OCI-LY7 (cell line): ENCODE measurements at regions not wholly inside any gene's neighbourhood (a gene's known extent, or its start where the extent isn't known, plus 50 kb on each side); places are given as distances from the start of the nearest gene placed in this dataset.

ENCODE experiments used
- BruUV-seq: library from RNA; stranded (reverse); fragments of 400-500 nt; replicated peaks from 2 replicates; lab custom pipeline; 2021; lab: Mats Ljungman, UMichigan
- CTCF ChIA-PET: fragments of 300-600 bp; sonication (Branson Sonifier 250); formaldehyde crosslinking; loops from one replicate; lab custom pipeline; 2022; ENCODE audit warnings: antibody characterized with exemption; ENCODE audit not compliant: unreplicated experiment; lab: Charles Lee
- POLR2A ChIA-PET: fragments of 300-600 bp; sonication (Branson Sonifier 250); formaldehyde crosslinking; loops from one replicate; lab custom pipeline; 2022; ENCODE audit warnings: antibody characterized with exemption; lab: Charles Lee
- DNase-seq: peaks from one replicate; pipeline ENCODE4 v3.0.0-alpha.2; 2015; ENCODE audit warnings: low spot score
- H2AFZ ChIP-seq: fragments of 200-600 bp; sonication (generic), shearing (Covaris generic); 2 replicates; pipeline ENCODE4 v1.6.1; 2014; ENCODE audit warnings: mild to moderate bottlenecking, antibody characterized with exemption, low read length, moderate library complexity
- H3K27ac ChIP-seq: fragments of 200-600 bp; sonication (generic); 2 replicates; pipeline ENCODE4 v1.5.1; 2014; ENCODE audit warnings: mixed run types, low read depth, mild to moderate bottlenecking, moderate library complexity, low read length, inconsistent platforms; ENCODE audit not compliant: poor library complexity, severe bottlenecking
- H3K36me3 ChIP-seq: fragments of 200-600 bp; sonication (generic); 2 replicates; pipeline ENCODE4 v1.6.1; 2014; ENCODE audit warnings: mild to moderate bottlenecking, antibody characterized with exemption, low read length, moderate library complexity, mixed read lengths; ENCODE audit not compliant: insufficient read depth
- H3K4me1 ChIP-seq: fragments of 200-600 bp; sonication (generic); 2 replicates; pipeline ENCODE4 v1.5.1; 2014; ENCODE audit warnings: mild to moderate bottlenecking, low read length; ENCODE audit not compliant: insufficient read depth, poor library complexity, severe bottlenecking
- H3K4me2 ChIP-seq: fragments of 200-600 bp; sonication (generic); 2 replicates; pipeline ENCODE4 v1.6.1; 2014; ENCODE audit warnings: mild to moderate bottlenecking, low read length
- H3K4me3 ChIP-seq: fragments of 200-600 bp; sonication (generic); 2 replicates; pipeline ENCODE4 v1.5.1; 2014; ENCODE audit warnings: mild to moderate bottlenecking, low read depth, low read length; ENCODE audit not compliant: poor library complexity, severe bottlenecking
- H3K79me2 ChIP-seq: fragments of 200-600 bp; sonication (generic); 2 replicates; pipeline ENCODE4 v1.6.1; 2016; ENCODE audit warnings: low read depth, mild to moderate bottlenecking, low read length, moderate library complexity, mixed read lengths; ENCODE audit not compliant: insufficient read depth
- H3K9me2 ChIP-seq: fragments of 200-600 bp; sonication (generic); 2 replicates; pipeline ENCODE4 v1.6.1; 2016; ENCODE audit warnings: mild to moderate bottlenecking, low read length, mixed read lengths; ENCODE audit not compliant: insufficient read depth
- H3K9me3 ChIP-seq: fragments of 200-600 bp; sonication (generic); 2 replicates; pipeline ENCODE4 v1.6.1; 2014; ENCODE audit warnings: mild to moderate bottlenecking, mixed run types, low read length, mixed read lengths
- H4K20me1 ChIP-seq: fragments of 200-600 bp; sonication (generic); 2 replicates; pipeline ENCODE4 v1.6.1; 2014; ENCODE audit warnings: mild to moderate bottlenecking, antibody characterized with exemption, low read length, moderate library complexity, mixed read lengths; ENCODE audit not compliant: insufficient read depth
- EZH2phosphoT487 ChIP-seq: fragments of 200-600 bp; sonication (generic); IDR thresholded peaks from 2 replicates; pipeline ENCODE4 v1.6.1; 2018; ENCODE audit warnings: low read depth, borderline replicate concordance, mild to moderate bottlenecking, mixed run types, antibody characterized with exemption, low read length, moderate library complexity, mixed read lengths
- intact Hi-C: fragments of 100-400 bp; cut with micrococcal nuclease; formaldehyde crosslinking; loops from one replicate; pipeline ENCODE4 v1.10.0; 2022; ENCODE audit not compliant: unreplicated experiment
- TF ChIP-seq, protein P1 (sequence below): fragments of 200-600 bp; sonication (generic); conservative IDR thresholded peaks from 2 replicates; pipeline ENCODE4 v1.5.1; 2014; ENCODE audit warnings: mild to moderate bottlenecking, antibody characterized with exemption, low read length, moderate library complexity, mixed read lengths

DNA sequence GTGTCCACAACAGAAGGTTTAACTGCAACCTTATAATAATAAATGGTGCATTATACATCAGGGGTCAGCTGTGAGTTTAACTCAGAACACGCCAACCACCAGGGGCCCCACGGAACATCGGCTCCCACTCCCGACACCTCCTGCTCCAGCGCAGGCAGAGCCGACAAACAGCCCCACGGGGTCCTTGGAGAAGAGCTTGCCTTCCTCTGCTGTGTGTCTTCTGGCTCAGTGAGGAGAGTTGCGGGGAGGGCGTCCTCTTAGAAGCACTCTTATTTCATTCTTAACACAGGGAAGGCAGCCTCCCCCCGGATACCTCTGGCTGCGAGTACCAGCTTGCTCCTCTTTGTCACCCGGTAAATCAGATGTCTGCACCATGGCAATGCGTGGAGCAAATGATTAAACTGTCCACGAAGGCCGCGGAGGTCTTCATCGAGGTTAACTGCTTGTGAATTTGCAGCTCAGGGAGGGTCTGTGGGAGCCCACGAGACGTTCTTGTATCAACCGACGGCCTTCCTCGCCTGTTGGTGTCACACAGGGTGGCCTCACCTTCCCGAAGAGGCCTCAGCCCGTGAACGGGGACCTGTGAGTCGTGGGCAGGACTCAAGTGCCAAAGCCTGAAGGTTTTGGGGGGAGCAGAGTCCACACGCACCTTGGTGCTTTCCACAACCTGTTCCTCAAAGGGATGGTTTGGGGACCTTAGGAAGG is 464.0 kb downstream of the BRD1 start:
- Histone ChIP-seq H3K9me3 (peaks cover 34% of the 10 kb centered on the region), H3K9me2 (no peaks in the 10 kb centered on the region), H3K4me1 (peaks cover 39% of the 10 kb centered on the region), H2AFZ (no peak overlapping the region), H3K4me3 (no peak overlapping the region), H3K27ac (no peak overlapping the region), H3K79me2 (no peaks in the 10 kb centered on the region), H3K4me2 (no peak overlapping the region), H4K20me1 (no peaks in the 10 kb centered on the region), H3K36me3 (peaks cover 13% of the 10 kb centered on the region)
- DNase-seq, result no peak
- intact Hi-C loops, result no loop called here
- TF ChIP-seq, protein P1, sequence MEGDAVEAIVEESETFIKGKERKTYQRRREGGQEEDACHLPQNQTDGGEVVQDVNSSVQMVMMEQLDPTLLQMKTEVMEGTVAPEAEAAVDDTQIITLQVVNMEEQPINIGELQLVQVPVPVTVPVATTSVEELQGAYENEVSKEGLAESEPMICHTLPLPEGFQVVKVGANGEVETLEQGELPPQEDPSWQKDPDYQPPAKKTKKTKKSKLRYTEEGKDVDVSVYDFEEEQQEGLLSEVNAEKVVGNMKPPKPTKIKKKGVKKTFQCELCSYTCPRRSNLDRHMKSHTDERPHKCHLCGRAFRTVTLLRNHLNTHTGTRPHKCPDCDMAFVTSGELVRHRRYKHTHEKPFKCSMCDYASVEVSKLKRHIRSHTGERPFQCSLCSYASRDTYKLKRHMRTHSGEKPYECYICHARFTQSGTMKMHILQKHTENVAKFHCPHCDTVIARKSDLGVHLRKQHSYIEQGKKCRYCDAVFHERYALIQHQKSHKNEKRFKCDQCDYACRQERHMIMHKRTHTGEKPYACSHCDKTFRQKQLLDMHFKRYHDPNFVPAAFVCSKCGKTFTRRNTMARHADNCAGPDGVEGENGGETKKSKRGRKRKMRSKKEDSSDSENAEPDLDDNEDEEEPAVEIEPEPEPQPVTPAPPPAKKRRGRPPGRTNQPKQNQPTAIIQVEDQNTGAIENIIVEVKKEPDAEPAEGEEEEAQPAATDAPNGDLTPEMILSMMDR, result no peak
- TF ChIP-seq EZH2phosphoT487, result no peak
- BruUV-seq, result no TSS peak
- ChIA-PET CTCF (no interaction called here), POLR2A (no interaction called here)

DNA sequence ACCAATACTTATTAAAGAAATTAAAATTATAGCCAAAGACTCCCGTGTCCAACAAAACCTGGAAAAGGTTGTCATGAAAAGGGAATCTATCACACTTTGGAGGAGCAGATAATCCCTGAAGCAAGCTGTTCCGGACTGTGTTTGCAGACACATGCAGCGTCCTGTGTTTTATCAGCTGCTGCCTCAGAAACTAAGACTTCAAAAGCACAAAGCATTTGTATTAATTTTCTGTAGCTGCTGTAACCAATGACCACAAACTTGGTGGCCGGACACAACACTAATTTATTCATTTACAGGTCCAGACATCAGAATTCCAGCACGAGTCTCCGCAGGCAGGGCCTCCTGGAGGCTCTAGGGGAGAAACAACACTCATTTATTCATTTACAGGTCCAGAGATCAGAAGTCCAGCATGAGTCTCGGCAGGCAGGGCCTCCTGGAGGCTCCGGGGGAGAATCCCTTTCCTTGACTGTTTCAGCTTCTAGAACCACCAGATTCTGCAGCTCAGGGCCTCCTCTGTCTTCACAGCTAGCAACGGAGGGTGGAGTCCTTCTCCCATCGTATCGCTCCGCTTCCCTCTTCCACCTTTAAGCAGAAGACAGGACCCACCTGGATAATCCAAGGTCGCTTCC is 465.3 kb downstream of the BRD1 start:
- Histone ChIP-seq H3K4me2 (no peak overlapping the region), H3K9me3 (peaks cover 34% of the 10 kb centered on the region), H3K9me2 (no peaks in the 10 kb centered on the region), H3K4me1 (peaks cover 50% of the 10 kb centered on the region), H3K36me3 (peaks cover 13% of the 10 kb centered on the region), H3K27ac (peak overlapping the region; percentile 93), H4K20me1 (no peaks in the 10 kb centered on the region), H2AFZ (no peak overlapping the region), H3K79me2 (no peaks in the 10 kb centered on the region), H3K4me3 (no peak overlapping the region)
- TF ChIP-seq EZH2phosphoT487, result no peak
- TF ChIP-seq, protein P1, result no peak
- intact Hi-C loops, result no loop called here
- ChIA-PET CTCF (no interaction called here), POLR2A (interaction anchor here (0.6 kb wide), 1 partner anchor 27 kb away, joined by 5 read pairs; no protein-coding TSS in a partner anchor)
- no peak for DNase-seq
- BruUV-seq, result no TSS peak

DNA sequence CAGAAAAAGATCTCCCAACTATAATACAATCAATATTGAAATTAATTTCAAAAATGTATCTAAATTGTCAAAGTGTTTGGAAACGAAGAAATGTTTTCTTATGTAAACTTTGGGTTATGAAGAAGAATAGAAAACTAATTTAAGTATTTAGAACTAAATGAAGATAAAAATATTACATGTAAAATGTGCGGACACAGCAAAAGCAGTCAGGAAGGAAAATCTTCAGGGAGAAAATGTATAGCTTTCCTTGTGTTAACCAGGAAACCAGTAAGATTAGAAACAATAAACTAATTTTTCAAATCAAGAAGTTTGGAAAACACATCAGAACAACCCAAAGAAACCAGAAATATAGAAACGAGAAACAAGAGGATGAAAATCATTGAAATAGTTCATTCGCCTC is 466.5 kb downstream of the BRD1 start:
- Histone ChIP-seq H3K79me2 (no peaks in the 10 kb centered on the region), H3K4me1 (peaks cover 50% of the 10 kb centered on the region), H3K9me3 (peaks cover 34% of the 10 kb centered on the region), H3K4me2 (peak overlapping the region; percentile 68), H4K20me1 (no peaks in the 10 kb centered on the region), H2AFZ (peak overlapping the region; percentile 50; the same call in 1 of the 2 replicates), H3K9me2 (no peaks in the 10 kb centered on the region), H3K36me3 (peaks cover 13% of the 10 kb centered on the region), H3K27ac (peak overlapping the region; percentile 93), H3K4me3 (peak overlapping the region; percentile 49)
- intact Hi-C loops, result no loop called here
- BruUV-seq, result no TSS peak
- CTCF ChIA-PET, result interaction anchor here (0.6 kb wide), 1 partner anchor 258 kb away, joined by 3 read pairs; no protein-coding TSS in a partner anchor
- POLR2A ChIA-PET, result interaction anchor here (1.2 to 2.4 kb wide), 2 partner anchors 9 to 19 kb away, joined by 7 to 15 read pairs; no protein-coding TSS in a partner anchor
- no peak for TF ChIP-seq EZH2phosphoT487
- TF ChIP-seq, protein P1, result no peak
- DNase-seq, result no peak
